Mesothelial cell of epicardium (in vitro differentiated cells): ENCODE measurements at regions not wholly inside any gene's neighbourhood (a gene's known extent, or its start where the extent isn't known, plus 50 kb on each side); places are given as distances from the start of the nearest gene placed in this dataset.
A peak's percentile ranks its signal among the peaks of the same experiment; 100 is the strongest.

Source experiments
- DNase-seq, 2 experiments: peaks; one replicate each; pipeline ENCODE4 v3.0.0; 2021; ENCODE audit warnings: low spot score in 2 of 2; ENCODE audit not compliant: unreplicated experiment in 2 of 2
- H3K27ac Mint-ChIP-seq: 2 replicates; pipeline ENCODE4 v1.8.0; 2021; ENCODE audit warnings: mixed read lengths
- H3K27me3 Mint-ChIP-seq: 2 replicates; pipeline ENCODE4 v1.8.0; 2021; ENCODE audit warnings: low read depth, mixed read lengths
- H3K36me3 Mint-ChIP-seq: 2 replicates; pipeline ENCODE4 v1.8.0; 2021; ENCODE audit warnings: mixed read lengths
- H3K4me1 Mint-ChIP-seq: 2 replicates; pipeline ENCODE4 v1.8.0; 2021; ENCODE audit warnings: mixed read lengths
- H3K4me3 Mint-ChIP-seq: 2 replicates; pipeline ENCODE4 v1.8.0; 2021; ENCODE audit warnings: mild to moderate bottlenecking, moderate library complexity, mixed read lengths
- H3K9me3 Mint-ChIP-seq: 2 replicates; pipeline ENCODE4 v1.8.0; 2021; ENCODE audit warnings: mixed read lengths
- TF ChIP-seq, protein P1 (sequence below): fragments of 200-600 bp; sonication (generic); IDR thresholded peaks from one replicate; pipeline ENCODE4 v1.5.0; 2021; ENCODE audit warnings: antibody characterized with exemption; ENCODE audit not compliant: unreplicated experiment

DNA sequence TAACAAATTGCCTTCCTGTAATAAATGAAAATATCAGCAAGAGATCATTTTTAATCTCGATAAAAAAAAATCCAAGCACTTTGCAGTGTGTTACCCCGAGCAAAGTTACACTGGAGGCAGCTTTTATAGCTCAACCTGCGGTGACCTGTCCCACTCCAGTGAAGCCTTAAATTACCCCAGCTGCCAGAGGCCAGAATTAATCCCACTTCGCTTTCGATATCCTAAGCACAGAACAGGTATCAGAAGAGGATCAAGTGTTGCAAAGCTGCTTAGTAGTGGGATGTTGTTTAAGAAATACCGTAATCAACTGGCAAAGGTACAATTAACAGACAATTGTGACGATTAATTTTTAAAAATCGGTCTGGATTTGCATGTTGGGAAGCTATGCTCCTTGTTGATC is 314.0 kb downstream of the AGTPBP1 start:
- Mint-ChIP-seq H3K4me3 (no peak overlapping the region), H3K9me3 (peaks cover 5% of the 10 kb centered on the region), H3K4me1 (peaks cover 33% of the 10 kb centered on the region), H3K27me3 (no peaks in the 10 kb centered on the region), H3K27ac (no peak overlapping the region), H3K36me3 (peaks cover 1% of the 10 kb centered on the region)
- no peak for DNase-seq
- TF ChIP-seq, protein P1, sequence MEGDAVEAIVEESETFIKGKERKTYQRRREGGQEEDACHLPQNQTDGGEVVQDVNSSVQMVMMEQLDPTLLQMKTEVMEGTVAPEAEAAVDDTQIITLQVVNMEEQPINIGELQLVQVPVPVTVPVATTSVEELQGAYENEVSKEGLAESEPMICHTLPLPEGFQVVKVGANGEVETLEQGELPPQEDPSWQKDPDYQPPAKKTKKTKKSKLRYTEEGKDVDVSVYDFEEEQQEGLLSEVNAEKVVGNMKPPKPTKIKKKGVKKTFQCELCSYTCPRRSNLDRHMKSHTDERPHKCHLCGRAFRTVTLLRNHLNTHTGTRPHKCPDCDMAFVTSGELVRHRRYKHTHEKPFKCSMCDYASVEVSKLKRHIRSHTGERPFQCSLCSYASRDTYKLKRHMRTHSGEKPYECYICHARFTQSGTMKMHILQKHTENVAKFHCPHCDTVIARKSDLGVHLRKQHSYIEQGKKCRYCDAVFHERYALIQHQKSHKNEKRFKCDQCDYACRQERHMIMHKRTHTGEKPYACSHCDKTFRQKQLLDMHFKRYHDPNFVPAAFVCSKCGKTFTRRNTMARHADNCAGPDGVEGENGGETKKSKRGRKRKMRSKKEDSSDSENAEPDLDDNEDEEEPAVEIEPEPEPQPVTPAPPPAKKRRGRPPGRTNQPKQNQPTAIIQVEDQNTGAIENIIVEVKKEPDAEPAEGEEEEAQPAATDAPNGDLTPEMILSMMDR: no peak

DNA sequence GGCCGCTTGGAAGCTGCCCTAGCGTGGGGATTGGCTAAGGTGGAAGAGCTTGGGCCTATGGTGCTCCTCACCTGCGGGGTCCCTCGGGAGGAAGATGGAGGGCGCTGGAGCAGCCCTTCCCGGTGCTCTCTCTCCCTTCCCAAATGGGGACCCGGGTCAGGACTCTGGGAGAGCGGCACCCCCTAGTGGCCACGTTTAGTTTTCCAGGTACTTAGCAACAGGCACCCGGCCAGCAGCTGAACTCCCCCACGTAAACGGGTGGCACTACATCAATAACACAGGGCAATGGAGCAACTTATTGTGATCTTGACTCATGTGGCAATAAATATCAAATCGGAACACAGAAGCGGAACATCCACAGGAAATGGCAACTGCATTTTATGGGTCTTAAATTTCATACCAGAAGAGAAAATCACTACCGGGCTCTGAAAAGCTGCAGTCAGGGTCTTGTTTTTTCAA is 316.6 kb downstream of the AGTPBP1 start:
- Mint-ChIP-seq H3K27me3 (no peaks in the 10 kb centered on the region), H3K4me1 (peaks cover 31% of the 10 kb centered on the region), H3K4me3 (peak overlapping the region; percentile 36), H3K9me3 (peaks cover 8% of the 10 kb centered on the region), H3K27ac (peak overlapping the region; percentile 10), H3K36me3 (peaks cover 5% of the 10 kb centered on the region)
- TF ChIP-seq, protein P1: peak; percentile 92
- DNase-seq: peak; percentile 50 to 87

DNA sequence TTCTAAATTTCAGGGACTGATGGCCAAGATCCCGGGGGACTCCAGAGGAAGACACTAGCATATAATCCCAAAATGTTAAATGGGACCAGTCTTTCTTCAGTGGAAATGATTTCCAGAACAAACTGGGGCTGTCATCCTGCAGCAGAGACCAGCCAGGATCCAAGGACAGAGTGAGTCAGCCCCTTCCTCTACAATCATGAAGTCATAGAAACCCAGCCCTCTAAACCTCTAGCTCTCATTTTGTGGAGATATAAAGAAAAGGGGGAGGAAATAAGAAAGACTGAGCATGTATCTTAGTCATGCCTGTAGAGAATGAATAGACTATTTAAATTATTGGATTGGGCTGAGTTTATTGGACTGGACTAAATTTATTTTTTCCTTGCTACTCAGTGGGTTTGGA is 318.3 kb downstream of the AGTPBP1 start:
- Mint-ChIP-seq H3K36me3 (peaks cover 5% of the 10 kb centered on the region), H3K9me3 (peaks cover 8% of the 10 kb centered on the region), H3K4me1 (peaks cover 26% of the 10 kb centered on the region), H3K4me3 (no peak overlapping the region), H3K27ac (no peak overlapping the region), H3K27me3 (no peaks in the 10 kb centered on the region)
- TF ChIP-seq, protein P1: no peak
- DNase-seq: no peak

DNA sequence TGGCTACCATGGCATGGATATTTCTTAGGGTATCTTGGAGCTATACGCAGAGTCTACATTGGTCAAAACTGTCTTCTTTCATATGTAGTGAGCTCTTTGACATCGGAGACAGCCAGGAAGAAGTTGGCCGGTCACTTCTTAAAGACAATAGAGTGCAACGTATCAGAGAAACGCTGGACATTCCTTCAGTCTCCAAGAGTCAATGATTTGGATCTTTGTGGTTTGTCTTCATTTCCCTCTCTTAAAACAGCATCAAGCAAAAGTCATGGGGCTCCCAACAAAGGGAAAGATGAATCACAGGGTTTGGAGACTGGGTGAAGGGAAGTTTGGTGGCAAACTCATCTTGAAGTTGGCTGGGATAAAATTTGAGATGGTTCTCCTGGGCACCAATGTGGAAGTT is 320.1 kb downstream of the AGTPBP1 start:
- peaks cover 17% of the 10 kb centered on the region for H3K4me1 Mint-ChIP-seq
- H3K4me3 Mint-ChIP-seq: no peak overlapping the region
- TF ChIP-seq, protein P1: no peak
- H3K27ac Mint-ChIP-seq: no peak overlapping the region
- DNase-seq: no peak
- H3K9me3 Mint-ChIP-seq: peaks cover 8% of the 10 kb centered on the region
- no peaks in the 10 kb centered on the region for H3K27me3 Mint-ChIP-seq
- peaks cover 5% of the 10 kb centered on the region for H3K36me3 Mint-ChIP-seq

DNA sequence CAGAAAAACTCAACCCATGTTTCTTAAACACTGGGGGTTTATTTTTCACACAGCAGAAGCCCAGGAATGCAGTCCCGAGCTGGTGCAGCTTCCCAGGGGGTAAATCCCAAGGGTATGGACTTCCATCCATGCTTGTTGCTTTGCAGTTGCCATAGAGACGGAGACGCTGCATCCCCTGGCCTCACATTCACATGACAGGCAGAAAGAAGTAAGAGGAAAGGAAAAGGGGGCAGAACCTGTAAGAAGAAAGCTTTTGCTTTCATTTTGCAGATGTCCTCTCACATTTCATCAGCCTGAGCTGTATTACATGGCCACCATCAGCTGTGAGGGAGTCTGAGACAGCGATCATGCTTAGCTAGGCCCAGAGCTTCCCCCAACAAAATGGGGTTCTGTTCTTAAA is 321.0 kb downstream of the AGTPBP1 start:
- H3K9me3 Mint-ChIP-seq: peaks cover 8% of the 10 kb centered on the region
- no peaks in the 10 kb centered on the region for H3K27me3 Mint-ChIP-seq
- no peak overlapping the region for H3K4me3 Mint-ChIP-seq
- H3K4me1 Mint-ChIP-seq: peaks cover 13% of the 10 kb centered on the region
- no peak for DNase-seq
- TF ChIP-seq, protein P1: no peak
- peak overlapping the region; percentile 75 for H3K27ac Mint-ChIP-seq
- H3K36me3 Mint-ChIP-seq: peaks cover 5% of the 10 kb centered on the region

DNA sequence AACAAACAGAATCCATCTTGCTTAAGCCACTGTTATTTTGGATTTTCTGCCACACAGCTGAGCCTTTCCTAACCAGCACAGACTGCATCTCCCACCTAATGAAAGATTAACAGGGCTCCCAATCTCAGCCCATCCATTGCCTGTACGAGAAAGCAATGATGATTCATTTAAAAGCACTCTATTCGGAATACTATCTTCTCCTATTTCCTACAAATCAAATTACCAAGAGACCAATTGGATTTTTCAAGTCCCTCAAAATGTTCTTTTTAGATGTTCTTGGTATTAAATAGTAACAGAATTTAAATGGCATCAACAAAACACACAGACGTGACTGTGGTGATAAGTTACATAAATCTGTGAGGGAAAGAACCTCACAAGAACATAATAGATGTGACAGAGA is 324.1 kb downstream of the AGTPBP1 start:
- Mint-ChIP-seq H3K4me3 (no peak overlapping the region), H3K9me3 (peaks cover 2% of the 10 kb centered on the region), H3K36me3 (peaks cover 2% of the 10 kb centered on the region), H3K27me3 (no peaks in the 10 kb centered on the region), H3K27ac (no peak overlapping the region), H3K4me1 (peaks cover 19% of the 10 kb centered on the region)
- DNase-seq: no peak
- TF ChIP-seq, protein P1: no peak
